ENCODE measurements at regions not wholly inside any gene's neighbourhood (a gene's known extent, or its start where the extent isn't known, plus 50 kb on each side); places are given as distances from the start of the nearest gene placed in this dataset.

DNA sequence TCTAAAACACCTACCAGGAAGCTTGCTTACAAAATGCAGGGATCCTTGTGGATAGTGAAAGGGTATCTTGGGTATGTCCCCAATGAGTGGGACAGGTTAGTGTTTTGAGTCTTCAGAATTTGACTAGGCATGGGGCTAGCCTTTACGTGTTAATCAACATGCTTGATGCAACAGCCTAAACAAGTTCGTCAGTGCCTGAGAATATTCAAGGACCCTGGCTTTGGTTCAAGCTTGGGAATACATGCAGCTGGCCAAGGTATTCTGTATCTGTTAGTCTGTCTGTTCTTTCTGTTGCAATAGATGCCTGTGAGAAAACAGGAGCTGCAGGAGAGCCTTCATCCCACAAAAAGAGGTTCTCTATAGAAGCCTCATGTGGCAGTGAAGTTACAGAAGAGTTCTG is 149.5 kb downstream of the CCNG2 start:
- CTCF ChIA-PET (ENCODE audit: unreplicated experiment), result no interaction called here

DNA sequence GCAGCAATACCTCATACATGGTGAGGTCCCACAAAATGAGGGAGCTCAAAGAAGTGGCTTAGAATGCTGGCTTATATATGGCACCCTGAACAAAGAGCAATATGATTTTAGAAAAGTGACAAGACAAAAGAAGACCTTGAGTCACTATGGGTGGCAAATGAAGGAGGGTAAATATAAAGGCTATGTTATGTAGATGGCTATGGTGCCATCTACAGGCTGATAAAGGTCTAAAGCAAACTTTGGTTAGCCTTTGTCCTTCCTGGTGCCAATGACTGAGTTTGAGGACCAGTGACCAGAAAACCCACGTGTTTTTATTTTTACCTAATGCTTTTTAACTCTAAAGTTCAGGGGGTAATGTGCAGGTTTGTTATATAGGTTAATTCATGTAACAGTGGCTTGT is 151.8 kb downstream of the CCNG2 start:
- no peak overlapping the region for H3K4me3 ChIP-seq (ENCODE audit: low read depth, low read length, poor library complexity, severe bottlenecking)
- H4K20me1 ChIP-seq (ENCODE audit: insufficient read depth, low read length), result no peaks in the 10 kb centered on the region
- POLR2A ChIA-PET, result interaction anchor here (0.6 to 1.5 kb wide), 6 partner anchors 15 to 667 kb away, joined by 3 to 7 read pairs (median 4); no protein-coding TSS in a partner anchor
- intact Hi-C loops (cut with micrococcal nuclease; ENCODE audit: unreplicated experiment), result loop anchor here (2.0 kb wide), 1 partner anchor 68 kb away; no protein-coding TSS in a partner anchor
- no peaks in the 10 kb centered on the region for H3K9me3 ChIP-seq (ENCODE audit: low read length)
- peak; percentile 50 for DNase-seq (ENCODE audit: low spot score)
- no peak overlapping the region for H3K4me2 ChIP-seq (ENCODE audit: low read length)
- CTCF ChIA-PET (ENCODE audit: unreplicated experiment), result no interaction called here
- H3K4me1 ChIP-seq (ENCODE audit: insufficient read depth, low read length, poor library complexity, severe bottlenecking), result no peaks in the 10 kb centered on the region
- no peaks in the 10 kb centered on the region for H3K36me3 ChIP-seq (ENCODE audit: insufficient read depth, low read length)
- no peaks in the 10 kb centered on the region for H3K79me2 ChIP-seq (ENCODE audit: insufficient read depth, low read depth, low read length)
- no TSS peak for BruUV-seq (replicated peaks)
- no peak overlapping the region for H3K27ac ChIP-seq (ENCODE audit: low read depth, low read length, poor library complexity, severe bottlenecking)
- H2AFZ ChIP-seq (ENCODE audit: low read length), result no peak overlapping the region
- no peaks in the 10 kb centered on the region for H3K9me2 ChIP-seq (ENCODE audit: insufficient read depth, low read length)
- no peak for TF ChIP-seq EZH2phosphoT487 (IDR thresholded peaks at IDR 0.05; ENCODE audit: borderline replicate concordance, low read depth, low read length)
- TF ChIP-seq, protein P1, sequence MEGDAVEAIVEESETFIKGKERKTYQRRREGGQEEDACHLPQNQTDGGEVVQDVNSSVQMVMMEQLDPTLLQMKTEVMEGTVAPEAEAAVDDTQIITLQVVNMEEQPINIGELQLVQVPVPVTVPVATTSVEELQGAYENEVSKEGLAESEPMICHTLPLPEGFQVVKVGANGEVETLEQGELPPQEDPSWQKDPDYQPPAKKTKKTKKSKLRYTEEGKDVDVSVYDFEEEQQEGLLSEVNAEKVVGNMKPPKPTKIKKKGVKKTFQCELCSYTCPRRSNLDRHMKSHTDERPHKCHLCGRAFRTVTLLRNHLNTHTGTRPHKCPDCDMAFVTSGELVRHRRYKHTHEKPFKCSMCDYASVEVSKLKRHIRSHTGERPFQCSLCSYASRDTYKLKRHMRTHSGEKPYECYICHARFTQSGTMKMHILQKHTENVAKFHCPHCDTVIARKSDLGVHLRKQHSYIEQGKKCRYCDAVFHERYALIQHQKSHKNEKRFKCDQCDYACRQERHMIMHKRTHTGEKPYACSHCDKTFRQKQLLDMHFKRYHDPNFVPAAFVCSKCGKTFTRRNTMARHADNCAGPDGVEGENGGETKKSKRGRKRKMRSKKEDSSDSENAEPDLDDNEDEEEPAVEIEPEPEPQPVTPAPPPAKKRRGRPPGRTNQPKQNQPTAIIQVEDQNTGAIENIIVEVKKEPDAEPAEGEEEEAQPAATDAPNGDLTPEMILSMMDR (conservative IDR thresholded peaks at IDR 0.05; ENCODE audit: low read length), result peak; percentile 78

More for the DNA sequence above, 149.5 kb downstream of the CCNG2 start:
- no peak overlapping the region for H3K4me3 ChIP-seq (ENCODE audit: low read depth, low read length, poor library complexity, severe bottlenecking)
- no peak for TF ChIP-seq EZH2phosphoT487 (IDR thresholded peaks at IDR 0.05; ENCODE audit: borderline replicate concordance, low read depth, low read length)
- TF ChIP-seq, protein P1 (conservative IDR thresholded peaks at IDR 0.05; ENCODE audit: low read length), result no peak
- BruUV-seq (replicated peaks), result no TSS peak
- DNase-seq (ENCODE audit: low spot score), result no peak
- no peaks in the 10 kb centered on the region for H3K4me1 ChIP-seq (ENCODE audit: insufficient read depth, low read length, poor library complexity, severe bottlenecking)
- H3K79me2 ChIP-seq (ENCODE audit: insufficient read depth, low read depth, low read length), result no peaks in the 10 kb centered on the region
- intact Hi-C loops (cut with micrococcal nuclease; ENCODE audit: unreplicated experiment), result no loop called here
- no peaks in the 10 kb centered on the region for H4K20me1 ChIP-seq (ENCODE audit: insufficient read depth, low read length)
- POLR2A ChIA-PET, result interaction anchor here (0.5 kb wide), 1 partner anchor 983 kb away, joined by 3 read pairs; no protein-coding TSS in a partner anchor
- H3K4me2 ChIP-seq (ENCODE audit: low read length), result no peak overlapping the region
- H3K9me3 ChIP-seq (ENCODE audit: low read length), result no peaks in the 10 kb centered on the region
- no peaks in the 10 kb centered on the region for H3K9me2 ChIP-seq (ENCODE audit: insufficient read depth, low read length)
- no peak overlapping the region for H2AFZ ChIP-seq (ENCODE audit: low read length)
- no peak overlapping the region for H3K27ac ChIP-seq (ENCODE audit: low read depth, low read length, poor library complexity, severe bottlenecking)
- H3K36me3 ChIP-seq (ENCODE audit: insufficient read depth, low read length), result no peaks in the 10 kb centered on the region

DNA sequence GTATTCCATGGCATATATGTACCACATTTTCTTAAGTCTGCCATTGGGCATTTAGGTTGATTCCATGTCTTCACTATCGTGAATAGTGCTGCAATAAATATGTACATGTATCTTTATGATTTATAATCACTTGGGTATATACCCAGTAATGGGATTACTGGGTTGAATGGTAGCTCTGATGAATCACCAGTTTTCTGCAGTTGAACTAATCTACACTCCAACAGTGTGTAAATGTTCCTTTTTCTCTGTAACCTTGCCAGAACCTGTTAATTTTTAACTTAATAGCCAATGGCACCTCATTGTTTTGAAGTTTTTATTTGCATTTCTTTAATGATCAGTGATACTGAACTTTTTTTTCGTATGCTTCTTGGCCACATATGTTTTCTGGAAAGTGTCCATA is 152.5 kb downstream of the CCNG2 start:
- TF ChIP-seq, protein P1 (conservative IDR thresholded peaks at IDR 0.05; ENCODE audit: low read length), result no peak
- no peak for TF ChIP-seq EZH2phosphoT487 (IDR thresholded peaks at IDR 0.05; ENCODE audit: borderline replicate concordance, low read depth, low read length)
- Histone ChIP-seq H3K27ac (ENCODE audit: low read depth, low read length, poor library complexity, severe bottlenecking) (no peak overlapping the region), H2AFZ (ENCODE audit: low read length) (no peak overlapping the region), H3K9me2 (ENCODE audit: insufficient read depth, low read length) (no peaks in the 10 kb centered on the region), H3K4me2 (ENCODE audit: low read length) (no peak overlapping the region), H3K36me3 (ENCODE audit: insufficient read depth, low read length) (no peaks in the 10 kb centered on the region), H3K79me2 (ENCODE audit: insufficient read depth, low read depth, low read length) (no peaks in the 10 kb centered on the region), H3K9me3 (ENCODE audit: low read length) (no peaks in the 10 kb centered on the region), H3K4me3 (ENCODE audit: low read depth, low read length, poor library complexity, severe bottlenecking) (no peak overlapping the region), H4K20me1 (ENCODE audit: insufficient read depth, low read length) (no peaks in the 10 kb centered on the region), H3K4me1 (ENCODE audit: insufficient read depth, low read length, poor library complexity, severe bottlenecking) (no peaks in the 10 kb centered on the region)
- no peak for DNase-seq (ENCODE audit: low spot score)
- BruUV-seq (replicated peaks), result no TSS peak
- ChIA-PET CTCF (ENCODE audit: unreplicated experiment) (no interaction called here), POLR2A (interaction anchor here (1.5 kb wide), 1 partner anchor 16 kb away, joined by 4 read pairs; no protein-coding TSS in a partner anchor)
- intact Hi-C loops (cut with micrococcal nuclease; ENCODE audit: unreplicated experiment), result loop anchor here (2.0 kb wide), 1 partner anchor 69 kb away; no protein-coding TSS in a partner anchor

All from OCI-LY7 (cell line).